Endothelial cell of umbilical vein (primary cell): ENCODE measurements at regions not wholly inside any gene's neighbourhood (a gene's known extent, or its start where the extent isn't known, plus 50 kb on each side); places are given as distances from the start of the nearest gene placed in this dataset.

Source experiments
- POLR2A ChIP-seq: IDR thresholded peaks from 2 replicates; pipeline ENCODE4 v1.6.1; 2012; ENCODE audit warnings: low read depth, mild to moderate bottlenecking, control low read depth, low read length
- POLR2AphosphoS5 ChIP-seq: IDR thresholded peaks from 2 replicates; pipeline ENCODE4 v1.6.1; 2012; ENCODE audit warnings: low read depth, mild to moderate bottlenecking, control low read depth, low read length, moderate library complexity; ENCODE audit not compliant: insufficient read depth
- TF ChIP-seq, protein P1 (sequence below): IDR thresholded peaks from 2 replicates; pipeline ENCODE4 v1.6.1; 2011; ENCODE audit not compliant: insufficient read depth, insufficient read length
- TF ChIP-seq, protein P2 (sequence below), 2 donors: IDR thresholded peaks; 1 replicate in 1 of 2; 2 replicates in 1 of 2; pipeline ENCODE4 v1.5.1; 2011; ENCODE audit warnings: low read length in 2 of 2, mild to moderate bottlenecking in 2 of 2, moderate library complexity in 2 of 2, control low read depth in 1 of 2, inconsistent platforms in 1 of 2, low read depth in 1 of 2; ENCODE audit not compliant: insufficient read depth in 1 of 2; ENCODE audit errors: extremely low read depth in 1 of 2

DNA sequence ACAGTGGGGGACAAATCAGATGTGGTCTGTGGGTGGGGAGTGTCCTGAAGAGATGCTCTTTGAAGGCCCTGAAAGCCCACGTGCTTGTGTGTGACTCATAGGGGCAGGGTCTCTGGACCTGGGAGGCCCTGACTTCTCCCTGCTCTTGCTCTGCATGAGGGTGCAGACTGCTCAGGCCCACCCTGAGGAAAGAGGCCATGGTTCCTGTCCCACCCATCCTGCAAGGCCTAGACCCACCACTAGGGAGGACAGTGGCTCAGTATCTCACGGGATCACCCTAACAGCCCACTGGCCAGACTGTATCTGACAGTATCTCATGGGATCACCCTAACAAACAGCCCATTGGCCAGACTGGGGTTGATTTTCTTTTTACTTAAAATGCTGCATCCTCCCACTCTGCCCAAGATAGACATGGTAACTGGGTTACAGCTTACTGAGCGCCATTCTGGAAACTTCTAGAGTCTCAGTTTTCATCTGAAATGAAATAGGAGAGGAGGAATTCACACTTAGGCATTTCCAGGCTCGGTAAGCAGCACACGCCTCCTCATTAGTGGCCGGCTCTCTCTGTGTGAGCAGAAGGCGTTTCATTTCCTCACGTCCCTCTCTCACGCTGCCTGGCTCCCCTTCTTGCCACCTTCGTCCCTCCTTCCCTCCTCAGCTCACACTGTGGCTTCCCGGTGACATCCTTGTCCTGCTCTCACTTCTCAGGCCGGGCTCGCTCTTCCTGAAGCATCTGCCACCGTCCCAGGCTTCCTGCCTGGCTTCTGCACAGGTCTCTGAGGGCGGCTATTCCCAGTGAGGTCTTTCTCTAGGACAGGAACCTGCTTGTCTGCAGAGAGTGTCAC is 242.6 kb downstream of the GLRX3 start:
- TF ChIP-seq, protein P1, sequence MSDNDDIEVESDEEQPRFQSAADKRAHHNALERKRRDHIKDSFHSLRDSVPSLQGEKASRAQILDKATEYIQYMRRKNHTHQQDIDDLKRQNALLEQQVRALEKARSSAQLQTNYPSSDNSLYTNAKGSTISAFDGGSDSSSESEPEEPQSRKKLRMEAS = no peak
- TF ChIP-seq, protein P2, sequence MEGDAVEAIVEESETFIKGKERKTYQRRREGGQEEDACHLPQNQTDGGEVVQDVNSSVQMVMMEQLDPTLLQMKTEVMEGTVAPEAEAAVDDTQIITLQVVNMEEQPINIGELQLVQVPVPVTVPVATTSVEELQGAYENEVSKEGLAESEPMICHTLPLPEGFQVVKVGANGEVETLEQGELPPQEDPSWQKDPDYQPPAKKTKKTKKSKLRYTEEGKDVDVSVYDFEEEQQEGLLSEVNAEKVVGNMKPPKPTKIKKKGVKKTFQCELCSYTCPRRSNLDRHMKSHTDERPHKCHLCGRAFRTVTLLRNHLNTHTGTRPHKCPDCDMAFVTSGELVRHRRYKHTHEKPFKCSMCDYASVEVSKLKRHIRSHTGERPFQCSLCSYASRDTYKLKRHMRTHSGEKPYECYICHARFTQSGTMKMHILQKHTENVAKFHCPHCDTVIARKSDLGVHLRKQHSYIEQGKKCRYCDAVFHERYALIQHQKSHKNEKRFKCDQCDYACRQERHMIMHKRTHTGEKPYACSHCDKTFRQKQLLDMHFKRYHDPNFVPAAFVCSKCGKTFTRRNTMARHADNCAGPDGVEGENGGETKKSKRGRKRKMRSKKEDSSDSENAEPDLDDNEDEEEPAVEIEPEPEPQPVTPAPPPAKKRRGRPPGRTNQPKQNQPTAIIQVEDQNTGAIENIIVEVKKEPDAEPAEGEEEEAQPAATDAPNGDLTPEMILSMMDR (IDR thresholded peaks at IDR 0.05; ENCODE audit: extremely low read depth in 1 of 2, insufficient read depth in 1 of 2, low read depth in 1 of 2, low read length in 2 of 2) = no peak
- TF ChIP-seq POLR2A = no peak
- TF ChIP-seq POLR2AphosphoS5 = no peak
